ENCODE measurements at regions not wholly inside any gene's neighbourhood (a gene's known extent, or its start where the extent isn't known, plus 50 kb on each side); places are given as distances from the start of the nearest gene placed in this dataset.

DNA sequence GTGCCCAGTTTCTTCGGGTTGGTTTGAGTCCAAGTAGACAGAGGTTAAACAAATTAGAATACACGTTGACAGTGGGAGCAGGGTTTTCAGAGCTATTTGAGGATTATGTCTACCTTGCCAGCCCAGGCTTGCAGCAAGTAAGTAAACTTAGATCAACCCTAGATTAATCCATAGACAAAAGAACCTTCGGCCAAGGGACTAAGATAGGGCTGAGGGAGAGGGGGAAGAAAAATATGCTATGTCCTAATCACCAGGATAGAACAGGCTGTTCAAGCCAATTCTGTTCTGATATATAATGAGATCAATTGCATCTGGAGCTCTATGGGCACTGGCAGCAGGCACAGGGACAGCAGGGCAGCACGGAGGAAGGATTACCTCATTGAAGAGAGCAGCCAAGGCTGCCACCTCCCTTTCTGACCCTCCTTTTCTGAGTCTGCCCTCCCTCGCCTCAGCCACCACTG, 377.7 kb downstream of the PIK3R1 start:
- peak; percentile 56 for ATAC-seq

GRCh38 chr5:68612972-68613371, 397.4 kb downstream of the PIK3R1 start:
- ATAC-seq (no peak), DNase-seq (no peak)
- intact Hi-C loops (cut with micrococcal nuclease), result no loop called here

More for the DNA sequence above, 377.7 kb downstream of the PIK3R1 start:
- no peak for DNase-seq
- intact Hi-C loops (cut with micrococcal nuclease), result no loop called here

DNA sequence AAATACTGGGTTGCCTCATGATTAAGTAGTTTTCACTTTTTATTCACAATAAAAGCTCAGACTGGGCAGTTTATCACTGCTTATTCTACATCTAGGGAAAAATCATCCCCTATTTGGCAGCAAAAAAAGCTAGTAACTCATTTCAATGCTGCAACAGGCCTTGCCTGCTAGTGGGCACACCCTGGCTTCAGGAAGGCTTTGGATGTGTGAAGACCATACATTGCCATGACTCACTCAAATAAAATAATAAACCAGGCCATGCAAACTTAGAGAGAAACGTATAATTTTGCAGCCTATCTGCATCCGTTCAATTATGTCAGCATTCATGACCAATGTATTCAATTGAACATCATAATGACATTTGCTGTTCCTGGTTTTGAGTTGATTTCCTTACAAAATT, 402.9 kb downstream of the PIK3R1 start:
- DNase-seq (no peak), ATAC-seq (no peak)
- intact Hi-C loops (cut with micrococcal nuclease), result no loop called here

GRCh38 chr5:68627001-68627400, 411.4 kb downstream of the PIK3R1 start:
- no peak for ATAC-seq
- intact Hi-C loops (cut with micrococcal nuclease), result no loop called here
- DNase-seq, result no peak

DNA sequence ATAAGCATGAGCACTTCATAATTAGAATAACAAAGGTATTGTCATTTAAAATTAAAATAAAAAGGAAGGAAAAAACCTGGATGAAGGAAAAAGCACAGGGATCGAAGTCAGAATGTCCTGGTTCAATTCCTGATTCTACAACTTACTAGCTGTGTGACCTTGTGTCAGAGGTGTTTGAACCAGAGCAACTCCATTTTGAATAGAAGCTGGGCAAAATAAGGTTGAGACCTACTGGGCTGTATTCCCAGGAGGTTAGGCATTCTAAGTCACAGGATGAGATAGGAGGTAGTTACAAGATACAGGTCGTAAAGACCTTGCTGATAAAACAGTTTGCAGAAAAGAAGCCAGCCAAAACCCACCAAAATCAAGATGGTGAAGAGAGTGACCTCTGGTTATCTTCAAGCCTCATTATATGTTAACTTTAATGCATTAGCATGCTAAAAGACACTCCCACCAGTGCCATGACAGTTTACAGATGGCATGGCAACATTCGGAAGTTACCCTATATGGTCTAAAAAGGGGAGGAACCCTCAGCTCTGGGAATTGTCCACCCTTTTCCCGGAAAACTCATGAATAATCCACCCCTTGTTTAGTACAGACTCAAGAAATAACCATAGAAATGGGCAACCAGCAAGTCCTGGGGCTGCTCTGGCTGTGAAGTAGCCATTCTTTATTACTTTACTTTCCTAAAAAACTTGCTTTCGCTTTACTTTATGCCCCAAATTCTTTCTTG, 412.7 kb downstream of the PIK3R1 start:
- intact Hi-C loops (cut with micrococcal nuclease), result no loop called here
- ATAC-seq (no peak), DNase-seq (no peak)

DNA sequence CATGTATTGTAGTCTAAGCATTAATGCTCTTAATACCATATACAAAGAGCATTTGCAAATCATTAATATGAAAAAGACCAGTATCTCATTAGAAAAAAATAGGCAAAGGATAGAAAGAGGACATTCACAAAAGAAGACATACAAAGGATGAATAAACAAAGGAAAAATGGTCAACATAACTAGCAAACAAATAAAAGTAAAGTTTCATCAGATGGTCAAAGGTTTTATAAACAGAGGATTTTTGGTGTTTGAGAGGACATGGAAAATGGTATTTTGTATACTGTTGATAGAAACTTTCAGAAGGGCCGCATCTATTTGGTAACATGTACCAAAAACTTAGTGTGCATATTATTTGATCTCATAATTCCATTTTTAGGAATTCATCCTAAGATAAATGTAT, 414.8 kb downstream of the PIK3R1 start:
- intact Hi-C loops (cut with micrococcal nuclease), result no loop called here
- DNase-seq, result no peak
- ATAC-seq, result no peak

DNA sequence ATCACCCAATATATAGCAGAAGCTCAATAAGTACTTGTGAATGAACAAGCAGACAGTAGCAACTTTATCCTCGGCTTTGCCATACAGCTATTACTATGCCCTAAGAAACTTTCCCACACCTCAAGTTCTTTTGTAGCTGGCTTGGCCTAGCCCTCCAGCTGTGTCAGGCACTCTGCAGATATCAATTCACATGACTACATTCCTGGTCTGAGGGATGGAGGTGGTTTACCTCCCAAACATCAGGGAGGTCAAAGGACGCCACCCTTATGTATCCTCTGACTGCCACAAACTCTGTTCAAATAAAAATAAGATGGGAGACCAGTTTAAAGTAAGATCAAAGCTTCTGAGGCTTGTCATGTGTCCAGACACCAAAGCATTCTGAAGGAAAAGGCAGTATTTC, 416.3 kb downstream of the PIK3R1 start:
- intact Hi-C loops (cut with micrococcal nuclease), result no loop called here
- no peak for ATAC-seq
- no peak for DNase-seq

DNA sequence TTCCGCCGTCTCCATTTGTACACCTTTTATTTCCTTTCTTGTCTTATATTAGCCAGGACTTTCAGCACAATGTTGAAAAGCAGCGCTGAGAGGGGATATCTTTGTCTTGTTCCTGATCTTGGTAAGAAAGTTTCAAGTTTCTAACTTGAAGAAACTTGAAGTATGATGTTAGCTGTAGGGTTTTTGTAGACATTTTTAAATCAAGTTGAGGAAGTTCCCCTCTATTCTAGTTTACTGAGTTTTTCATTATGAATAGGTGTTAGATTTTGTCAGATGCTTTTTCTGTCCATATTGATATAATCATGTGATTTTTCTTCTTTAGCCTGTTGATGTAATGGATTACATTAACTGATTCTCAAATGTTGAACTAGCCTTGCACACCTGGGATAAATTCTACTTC, 425.7 kb downstream of the PIK3R1 start:
- DNase-seq (no peak), ATAC-seq (no peak)
- intact Hi-C loops (cut with micrococcal nuclease), result no loop called here

- ATAC-seq, result no peak
- intact Hi-C loops (cut with micrococcal nuclease), result no loop called here
- DNase-seq, result no peak
These were observed 427.5 kb downstream of the PIK3R1 start for GRCh38 chr5:68643064-68643463.

GRCh38 chr5:68644971-68645370, 429.4 kb downstream of the PIK3R1 start:
- intact Hi-C loops (cut with micrococcal nuclease), result no loop called here
- ATAC-seq, result no peak
- no peak for DNase-seq

DNA sequence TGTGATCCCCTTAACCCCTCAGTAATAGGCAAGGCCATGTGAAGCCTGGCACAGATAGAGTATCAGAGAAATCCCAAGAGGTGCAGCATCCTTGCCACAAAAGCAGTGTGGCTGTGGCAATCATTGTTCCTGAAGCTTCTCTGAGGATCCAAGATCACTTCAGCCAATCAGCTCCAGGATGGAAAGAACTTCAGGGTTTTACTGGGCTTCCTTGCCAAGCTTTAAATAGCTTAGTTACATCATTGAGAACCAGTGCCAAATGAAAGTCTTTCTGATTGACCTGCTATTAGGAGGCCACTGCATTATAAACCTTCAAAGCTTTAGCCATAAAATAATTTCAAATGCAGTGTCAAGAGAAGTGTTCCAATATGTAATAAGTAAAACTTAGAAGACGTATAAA, 430.6 kb downstream of the PIK3R1 start:
- intact Hi-C loops (cut with micrococcal nuclease), result no loop called here
- ATAC-seq, result peak; percentile 90
- DNase-seq, result no peak

GRCh38 chr5:68647743-68648142, 432.2 kb downstream of the PIK3R1 start:
- DNase-seq, result no peak
- intact Hi-C loops (cut with micrococcal nuclease), result no loop called here
- ATAC-seq, result no peak

GRCh38 chr5:68648944-68649857, 433.6 kb downstream of the PIK3R1 start:
- ATAC-seq (no peak), DNase-seq (no peak)
- intact Hi-C loops (cut with micrococcal nuclease), result no loop called here

DNA sequence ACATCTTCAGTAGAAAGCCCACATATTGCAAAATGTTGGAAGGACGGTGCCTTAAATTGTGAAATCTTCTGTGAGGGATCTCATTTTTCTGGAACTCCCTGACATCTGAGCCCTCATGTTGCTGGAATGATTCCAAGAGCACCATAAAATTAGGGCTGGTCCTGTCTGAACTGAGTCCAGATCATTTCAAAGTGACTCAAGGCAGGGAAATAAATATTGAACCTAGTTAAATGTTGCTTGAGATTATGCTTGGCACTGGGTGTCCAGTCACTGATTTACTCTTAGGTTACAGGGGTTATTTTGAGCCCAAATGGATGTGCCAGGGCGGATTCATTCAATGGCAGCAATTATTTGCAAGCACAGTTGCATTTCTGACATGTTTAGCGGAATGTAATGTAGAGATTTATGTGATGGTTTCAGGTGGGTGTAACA, 437.0 kb downstream of the PIK3R1 start:
- peak; percentile 58 for ATAC-seq
- no peak for DNase-seq
- intact Hi-C loops (cut with micrococcal nuclease), result no loop called here

DNA sequence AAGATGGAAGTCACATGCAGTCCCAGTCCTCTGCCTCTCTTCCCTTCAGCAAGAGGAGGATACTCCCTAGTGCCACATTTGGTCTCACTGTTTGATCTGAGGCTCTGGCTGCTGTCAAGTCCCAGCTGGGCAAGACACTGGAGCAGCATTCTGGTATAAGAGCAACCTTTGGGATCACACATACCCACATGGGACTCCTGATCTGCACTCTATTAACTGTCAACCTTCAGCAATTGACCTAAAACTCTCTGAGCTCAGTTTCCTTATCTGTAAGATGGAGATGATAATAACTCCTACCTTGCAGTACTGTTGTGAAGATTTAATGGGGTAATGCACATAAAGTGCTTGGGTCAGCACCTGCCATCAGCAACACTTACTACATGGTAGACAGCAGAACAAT, 437.9 kb downstream of the PIK3R1 start:
- ATAC-seq, result no peak
- no peak for DNase-seq
- intact Hi-C loops (cut with micrococcal nuclease), result no loop called here

- DNase-seq (no peak), ATAC-seq (no peak)
- intact Hi-C loops (cut with micrococcal nuclease), result no loop called here
These were observed 436.5 kb upstream of the SLC30A5 start for GRCh38 chr5:68657055-68657961.

GRCh38 chr5:68658810-68659372, 434.9 kb upstream of the SLC30A5 start:
- ATAC-seq, result no peak
- DNase-seq, result no peak
- intact Hi-C loops (cut with micrococcal nuclease), result no loop called here

DNA sequence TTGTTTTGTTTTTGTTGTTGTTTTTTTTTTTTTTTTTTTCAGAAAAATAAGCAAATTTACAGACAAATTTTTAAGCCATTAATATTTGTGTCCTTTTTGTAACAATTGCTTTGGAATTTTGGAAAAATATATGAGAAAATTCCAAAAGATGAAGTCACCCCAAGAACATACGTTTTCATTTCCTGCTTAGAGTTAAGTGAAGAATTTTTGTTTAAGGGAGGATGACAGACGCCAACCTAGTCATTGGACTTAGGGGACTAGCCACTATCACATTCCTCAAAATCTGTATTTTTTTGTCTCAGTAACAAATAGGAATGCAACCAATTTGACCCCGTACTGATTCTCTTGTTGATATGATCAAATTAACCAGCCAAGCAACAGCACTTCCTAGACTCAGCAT, 433.9 kb upstream of the SLC30A5 start:
- DNase-seq, result no peak
- intact Hi-C loops (cut with micrococcal nuclease), result no loop called here
- no peak for ATAC-seq

DNA sequence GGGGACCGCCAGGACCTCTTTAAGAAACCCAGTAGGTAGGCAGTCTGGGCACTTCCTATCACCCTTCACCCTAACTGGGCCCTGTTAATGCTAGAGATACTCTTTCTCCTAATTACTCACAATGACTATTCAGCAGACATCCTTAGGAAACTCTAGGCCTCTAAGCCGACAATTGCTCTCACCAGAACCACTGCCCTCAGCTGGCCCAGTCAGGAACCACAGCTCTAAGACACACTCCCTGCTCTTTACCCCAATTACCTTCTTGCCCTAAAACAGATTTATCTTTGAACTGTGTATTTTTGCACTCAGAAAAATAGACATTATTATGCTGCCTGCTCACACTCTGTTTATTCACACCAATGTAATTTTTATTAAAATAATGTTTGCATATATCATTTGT, 432.6 kb upstream of the SLC30A5 start:
- intact Hi-C loops (cut with micrococcal nuclease), result no loop called here
- ATAC-seq (peak; percentile 27), DNase-seq (no peak)
